Transverse colon (tissue), 4 donors: ENCODE measurements at regions not wholly inside any gene's neighbourhood (a gene's known extent, or its start where the extent isn't known, plus 50 kb on each side); places are given as distances from the start of the nearest gene placed in this dataset.

ENCODE experiments used
- DNase-seq: peaks from one replicate; pipeline ENCODE4 v3.0.0-alpha.2; 2019
- H3K27ac ChIP-seq, 4 donors: fragments of 200-600 bp; sonication (generic); 2 replicates each; pipeline ENCODE4 v1.5.1; 2016 to 2018; ENCODE audit warnings: inconsistent platforms in 4 of 4
- H3K27me3 ChIP-seq: fragments of 200-600 bp; sonication (generic); 2 replicates; pipeline ENCODE4 v1.5.1; 2017; ENCODE audit warnings: inconsistent platforms
- H3K36me3 ChIP-seq, 4 donors: fragments of 200-600 bp; sonication (generic); 2 replicates each; pipeline ENCODE4 v1.5.1; 2017 to 2019; ENCODE audit warnings: inconsistent platforms in 4 of 4
- H3K4me1 ChIP-seq, 4 donors: fragments of 200-600 bp; sonication (generic); 2 replicates each; pipeline ENCODE4 v1.5.1; 2017 to 2020; ENCODE audit warnings: inconsistent platforms in 4 of 4
- H3K4me3 ChIP-seq, 4 donors: fragments of 200-600 bp; sonication (generic); 1 replicate in 1 of 4; 2 replicates in 3 of 4; pipeline versions ENCODE4 v1.5.1 to v1.6.1; 2017 to 2019; ENCODE audit warnings: inconsistent platforms in 4 of 4
- H3K9me3 ChIP-seq, 2 donors: fragments of 200-600 bp; sonication (generic); 2 replicates each; pipeline ENCODE4 v1.5.1; 2017 to 2019; ENCODE audit warnings: inconsistent platforms in 2 of 2
- EP300 ChIP-seq: sonication (generic); formaldehyde crosslinking; IDR thresholded peaks from one replicate; pipeline ENCODE4 v1.6.1; 2017; ENCODE audit warnings: antibody characterized with exemption, low read depth
- POLR2A ChIP-seq: fragments of 450-650 bp; IDR thresholded peaks from one replicate; pipeline ENCODE4 v1.6.1; 2016; ENCODE audit warnings: antibody characterized with exemption, mild to moderate bottlenecking, moderate library complexity
- POLR2AphosphoS5 ChIP-seq, 3 donors: sonication (generic); formaldehyde crosslinking; IDR thresholded peaks; one replicate each; pipeline ENCODE4 v1.6.1; 2016; ENCODE audit warnings: antibody characterized with exemption in 3 of 3
- WGBS, 2 donors: methylation state at CpG; one replicate each; pipeline ENCODE4 v1.1.5; 2018; ENCODE audit warnings: low coverage in 1 of 2; 5-methylcytosine and 5-hydroxymethylcytosine counted together
- in situ Hi-C, 4 donors: fragments of 200-750 bp; cut with MboI; loops; one replicate each; pipeline versions ENCODE4 v1.15.0 to v1.15.1; 2017; ENCODE audit warnings: low sequenced_read_pairs in 3 of 4, low pct_ligation_motif_present in 1 of 4, low pct_unique_long_range_greater_than_20kb in 1 of 4
- intact Hi-C: fragments of 100-400 bp; cut with DNase I; formaldehyde crosslinking; loops from one replicate; pipeline ENCODE4 v1.15.1; 2023; ENCODE audit warnings: low total_unique reads
- TF ChIP-seq, protein P1 (sequence below), 5 experiments: fragments of 200-600 bp in 3 of 5; fragments of 450-650 bp in 2 of 5; sonication (generic) in 3 of 5; IDR thresholded peaks; 1 replicate in 2 of 5; 2 replicates in 3 of 5; pipeline ENCODE4 v1.5.1; 2016 to 2017; ENCODE audit warnings: antibody characterized with exemption in 5 of 5, inconsistent platforms in 3 of 5, mild to moderate bottlenecking in 2 of 5, moderate library complexity in 1 of 5

DNA sequence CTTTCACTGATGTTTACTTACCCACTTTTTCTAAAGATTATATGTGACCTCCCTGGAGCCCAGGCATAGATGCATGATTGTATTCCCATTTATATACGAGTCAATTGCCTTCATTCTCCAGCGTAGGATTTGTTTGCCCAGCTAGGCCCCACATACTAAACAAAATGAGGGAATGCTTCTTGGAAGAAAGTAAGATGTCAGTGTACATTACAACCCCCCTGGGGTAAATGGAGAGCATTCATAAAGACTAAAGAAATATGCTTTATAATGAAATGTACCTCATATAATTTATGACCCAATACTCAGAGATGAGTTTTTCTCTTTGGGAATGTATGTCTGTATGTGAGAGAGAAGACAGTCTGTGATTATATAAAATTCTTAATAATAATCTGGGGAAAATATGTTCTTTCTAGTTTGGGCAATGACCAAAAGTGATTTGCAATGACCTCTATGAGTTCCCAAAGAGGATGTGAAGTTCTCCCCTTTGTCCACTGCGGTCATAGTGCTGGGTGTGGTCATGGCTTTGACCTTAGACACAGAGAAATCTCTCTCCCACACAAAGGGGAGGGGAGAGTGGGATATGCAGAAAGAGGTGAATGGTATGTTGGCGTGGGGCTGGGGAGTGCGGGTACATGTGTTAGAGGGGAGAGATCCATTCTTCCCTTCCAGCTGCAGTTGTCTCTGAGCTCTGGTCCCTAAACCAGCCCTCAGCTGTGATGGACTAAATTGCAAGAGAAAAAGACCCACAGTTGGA, 175.6 kb downstream of the EN1 start:
- no peak for DNase-seq
- intact Hi-C loops = no loop called here
- no peaks in the 10 kb centered on the region for H3K36me3 ChIP-seq
- H3K4me3 ChIP-seq = no peak overlapping the region
- peaks cover 0 to 6% (median 0%) of the 10 kb centered on the region in 4 donors for H3K4me1 ChIP-seq
- no peak overlapping the region for H3K27ac ChIP-seq
- in situ Hi-C loops = no loop called here
- H3K9me3 ChIP-seq = no peaks in the 10 kb centered on the region
- H3K27me3 ChIP-seq = no peaks in the 10 kb centered on the region
- TF ChIP-seq POLR2AphosphoS5 (IDR thresholded peaks at IDR 0.05) (no peak), EP300 (no peak), POLR2A (no peak)
- TF ChIP-seq, protein P1, sequence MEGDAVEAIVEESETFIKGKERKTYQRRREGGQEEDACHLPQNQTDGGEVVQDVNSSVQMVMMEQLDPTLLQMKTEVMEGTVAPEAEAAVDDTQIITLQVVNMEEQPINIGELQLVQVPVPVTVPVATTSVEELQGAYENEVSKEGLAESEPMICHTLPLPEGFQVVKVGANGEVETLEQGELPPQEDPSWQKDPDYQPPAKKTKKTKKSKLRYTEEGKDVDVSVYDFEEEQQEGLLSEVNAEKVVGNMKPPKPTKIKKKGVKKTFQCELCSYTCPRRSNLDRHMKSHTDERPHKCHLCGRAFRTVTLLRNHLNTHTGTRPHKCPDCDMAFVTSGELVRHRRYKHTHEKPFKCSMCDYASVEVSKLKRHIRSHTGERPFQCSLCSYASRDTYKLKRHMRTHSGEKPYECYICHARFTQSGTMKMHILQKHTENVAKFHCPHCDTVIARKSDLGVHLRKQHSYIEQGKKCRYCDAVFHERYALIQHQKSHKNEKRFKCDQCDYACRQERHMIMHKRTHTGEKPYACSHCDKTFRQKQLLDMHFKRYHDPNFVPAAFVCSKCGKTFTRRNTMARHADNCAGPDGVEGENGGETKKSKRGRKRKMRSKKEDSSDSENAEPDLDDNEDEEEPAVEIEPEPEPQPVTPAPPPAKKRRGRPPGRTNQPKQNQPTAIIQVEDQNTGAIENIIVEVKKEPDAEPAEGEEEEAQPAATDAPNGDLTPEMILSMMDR (IDR thresholded peaks at IDR 0.05) = no peak
- WGBS, 2 donors = 83 to 85% methylated on average over 3 to 5 of the region's 5 CpGs

DNA sequence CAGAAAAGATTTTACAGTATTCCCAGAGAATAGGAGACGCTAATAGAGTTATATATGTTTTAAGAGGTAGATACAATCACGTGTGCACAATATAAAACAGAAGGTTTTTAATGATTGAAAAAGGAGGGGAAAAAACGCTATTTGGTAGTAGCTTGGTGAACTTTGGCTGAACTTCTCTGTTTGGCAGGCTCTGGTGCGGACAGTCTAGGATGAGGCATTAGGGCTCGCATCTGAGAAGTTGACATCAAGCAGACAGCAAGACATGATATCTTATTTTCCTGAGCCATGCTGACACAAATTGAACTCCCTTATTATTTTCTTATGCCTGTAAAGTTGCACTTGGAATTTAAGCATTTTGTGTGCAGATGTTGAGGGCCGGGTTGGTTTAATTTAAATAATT, 176.6 kb downstream of the EN1 start:
- H3K27ac ChIP-seq = no peak overlapping the region
- H3K36me3 ChIP-seq = no peaks in the 10 kb centered on the region
- no peaks in the 10 kb centered on the region for H3K27me3 ChIP-seq
- 49 to 55% methylated on average over 6 of the region's 6 CpGs for WGBS, 2 donors
- TF ChIP-seq POLR2AphosphoS5 (IDR thresholded peaks at IDR 0.05) = no peak
- TF ChIP-seq, protein P1 (IDR thresholded peaks at IDR 0.05) = no peak
- TF ChIP-seq POLR2A = no peak
- no peak for TF ChIP-seq EP300
- H3K4me3 ChIP-seq = no peak overlapping the region
- H3K4me1 ChIP-seq = peaks cover 0 to 6% (median 0%) of the 10 kb centered on the region in 4 donors
- intact Hi-C loops (no loop called here), in situ Hi-C loops (no loop called here)
- H3K9me3 ChIP-seq = no peaks in the 10 kb centered on the region
- no peak for DNase-seq

- Histone ChIP-seq H3K4me1 (peaks cover 0 to 6% (median 0%) of the 10 kb centered on the region in 4 donors), H3K27ac (no peak overlapping the region), H3K36me3 (no peaks in the 10 kb centered on the region), H3K4me3 (no peak overlapping the region), H3K9me3 (no peaks in the 10 kb centered on the region), H3K27me3 (no peaks in the 10 kb centered on the region)
- TF ChIP-seq POLR2A (no peak), POLR2AphosphoS5 (IDR thresholded peaks at IDR 0.05) (no peak), EP300 (no peak)
- TF ChIP-seq, protein P1 (IDR thresholded peaks at IDR 0.05) = no peak
- in situ Hi-C loops (no loop called here), intact Hi-C loops (no loop called here)
- DNase-seq = no peak
- 60 to 78% methylated on average over 2 of the region's 2 CpGs for WGBS, 2 donors
Observed at GRCh38 chr2:118670276-118670675, 177.2 kb downstream of the EN1 start.

DNA sequence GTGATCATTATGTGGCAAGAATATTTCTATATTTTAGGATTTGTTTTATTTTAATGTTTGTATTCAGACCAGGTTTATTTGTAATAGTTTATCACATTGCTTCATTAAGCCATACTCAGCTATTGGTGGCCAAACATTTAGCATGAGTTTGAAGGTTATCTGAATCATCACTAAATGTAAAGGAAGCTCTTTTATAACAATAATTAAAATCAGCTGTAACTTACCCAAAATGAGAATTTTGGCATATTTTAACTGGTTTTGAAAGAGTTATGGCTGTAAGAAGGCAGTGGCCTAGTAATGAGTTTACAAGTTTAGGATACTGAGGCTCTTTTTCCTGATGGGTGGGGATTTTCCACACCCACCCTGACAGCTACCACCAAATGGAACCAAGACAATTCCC, 177.8 kb downstream of the EN1 start:
- no peak overlapping the region for H3K4me3 ChIP-seq
- DNase-seq = no peak
- peaks cover 0 to 6% (median 0%) of the 10 kb centered on the region in 4 donors for H3K4me1 ChIP-seq
- H3K27me3 ChIP-seq = no peaks in the 10 kb centered on the region
- intact Hi-C loops = no loop called here
- no peak overlapping the region for H3K27ac ChIP-seq
- no peaks in the 10 kb centered on the region for H3K9me3 ChIP-seq
- H3K36me3 ChIP-seq = no peaks in the 10 kb centered on the region
- in situ Hi-C loops = no loop called here
- TF ChIP-seq POLR2A (no peak), EP300 (no peak), POLR2AphosphoS5 (IDR thresholded peaks at IDR 0.05) (no peak)
- TF ChIP-seq, protein P1 (IDR thresholded peaks at IDR 0.05) = no peak
